Aorta (tissue), 5 donors: ENCODE measurements at regions not wholly inside any gene's neighbourhood (a gene's known extent, or its start where the extent isn't known, plus 50 kb on each side); places are given as distances from the start of the nearest gene placed in this dataset.

ENCODE experiments used
- ATAC-seq: fragments of 200-7000 bp; cut with Tn5 transposase; one replicate; pipeline ENCODE4 v1.9.1; 2022; ENCODE audit warnings: moderate library complexity; ENCODE audit not compliant: low FRiP score
- DNase-seq, 2 donors: peaks; one replicate each; pipeline ENCODE4 v3.0.0-alpha.2; 2020
- H3K27ac ChIP-seq, 2 donors: one replicate each; pipeline ENCODE4 v1.5.1; 2013; ENCODE audit warnings: low read length in 2 of 2, mild to moderate bottlenecking in 2 of 2, moderate library complexity in 2 of 2, control low read depth in 1 of 2, inconsistent platforms in 1 of 2, low read depth in 1 of 2
- H3K27me3 ChIP-seq, 2 donors: one replicate each; pipeline ENCODE4 v1.6.1; 2013; ENCODE audit warnings: control low read depth in 1 of 2, low read length in 1 of 2, mild to moderate bottlenecking in 1 of 2, moderate library complexity in 1 of 2; ENCODE audit not compliant: insufficient read depth in 2 of 2, control insufficient read depth in 1 of 2
- H3K36me3 ChIP-seq, 2 donors: one replicate each; pipeline ENCODE4 v1.6.1; 2013; ENCODE audit warnings: control low read depth in 1 of 2, low read length in 1 of 2, mild to moderate bottlenecking in 1 of 2; ENCODE audit not compliant: insufficient read depth in 2 of 2, control insufficient read depth in 1 of 2
- H3K4me1 ChIP-seq, 2 donors: one replicate each; pipeline ENCODE4 v1.6.1; 2013; ENCODE audit warnings: low read length in 2 of 2, control low read depth in 1 of 2, mild to moderate bottlenecking in 1 of 2, moderate library complexity in 1 of 2; ENCODE audit not compliant: insufficient read depth in 2 of 2, control insufficient read depth in 1 of 2
- H3K4me3 ChIP-seq, 2 donors: one replicate each; pipeline ENCODE4 v1.5.1; 2013; ENCODE audit warnings: low read length in 2 of 2, control low read depth in 1 of 2, mild to moderate bottlenecking in 1 of 2
- H3K9me3 ChIP-seq: one replicate; pipeline ENCODE4 v1.6.1; 2013; ENCODE audit warnings: mild to moderate bottlenecking, low read length; ENCODE audit not compliant: control insufficient read depth
- WGBS, 2 donors: extraction: QIAGEN DNeasy Blood & Tissue Kit; methylation state at CpG; one replicate each; pipeline ENCODE4 v1.1.7; 2013; 5-methylcytosine and 5-hydroxymethylcytosine counted together
- intact Hi-C, 2 donors: fragments of 100-400 bp; cut with DNase I; formaldehyde crosslinking; loops; one replicate each; pipeline versions ENCODE4 v1.14.2 to v1.15.0; 2022
- donor health status: healthy with polysubstance abuse.
- donor health status: Bipolar disorder and iron deficiency.
- donor health status: DM: no; HTN: no; CAD: no.
- donor health status: DM: no; HTN: no; CAD: no.
- donor health status: DM: yes; HTN: yes; CAD: no.

- WGBS, 2 donors, result 76 to 84% methylated on average over 4 of the region's 4 CpGs
These were observed 92.3 kb downstream of the GYPC start for GRCh38 chr2:126748188-126748760.

GRCh38 chr2:126748929-126749518 is 93.1 kb downstream of the GYPC start:
- Histone ChIP-seq H3K27me3 (no peaks in the 10 kb centered on the region), H3K27ac (no peak overlapping the region), H3K4me3 (no peak overlapping the region), H3K4me1 (no peaks in the 10 kb centered on the region), H3K36me3 (no peaks in the 10 kb centered on the region), H3K9me3 (no peaks in the 10 kb centered on the region)
- WGBS, 2 donors, result 93 to 94% methylated on average over 9 of the region's 9 CpGs
- peak in 1 of 2 donors; percentile 66 for DNase-seq
- no peak for ATAC-seq
- intact Hi-C loops, result no loop called here

More at GRCh38 chr2:126748188-126748760, 92.3 kb downstream of the GYPC start:
- no peak for ATAC-seq
- Histone ChIP-seq H3K27me3 (no peaks in the 10 kb centered on the region), H3K36me3 (no peaks in the 10 kb centered on the region), H3K9me3 (no peaks in the 10 kb centered on the region), H3K4me3 (no peak overlapping the region), H3K27ac (no peak overlapping the region), H3K4me1 (no peaks in the 10 kb centered on the region)
- intact Hi-C loops, result no loop called here
- DNase-seq, result no peak

- no peak for ATAC-seq
- Histone ChIP-seq H3K4me3 (no peak overlapping the region), H3K27me3 (no peaks in the 10 kb centered on the region), H3K36me3 (no peaks in the 10 kb centered on the region), H3K27ac (no peak overlapping the region), H3K4me1 (no peaks in the 10 kb centered on the region), H3K9me3 (no peaks in the 10 kb centered on the region)
- intact Hi-C loops, result no loop called here
- 58 to 82% methylated on average over 1 of the region's 1 CpG for WGBS, 2 donors
- DNase-seq, result no peak
These were observed 93.6 kb downstream of the GYPC start for GRCh38 chr2:126749537-126749936.

GRCh38 chr2:126750506-126750905 is 94.5 kb downstream of the GYPC start:
- Histone ChIP-seq H3K9me3 (no peaks in the 10 kb centered on the region), H3K4me1 (no peaks in the 10 kb centered on the region), H3K27ac (no peak overlapping the region), H3K27me3 (no peaks in the 10 kb centered on the region), H3K4me3 (no peak overlapping the region), H3K36me3 (no peaks in the 10 kb centered on the region)
- DNase-seq (no peak), ATAC-seq (no peak)
- intact Hi-C loops, result no loop called here
- WGBS, 2 donors, result 94 to 96% methylated on average over 4 of the region's 4 CpGs

- ATAC-seq, result no peak
- Histone ChIP-seq H3K9me3 (peaks cover 2% of the 10 kb centered on the region), H3K36me3 (no peaks in the 10 kb centered on the region), H3K4me1 (no peaks in the 10 kb centered on the region), H3K27me3 (no peaks in the 10 kb centered on the region), H3K27ac (no peak overlapping the region), H3K4me3 (no peak overlapping the region)
- intact Hi-C loops, result no loop called here
- 90 to 91% methylated on average over 4 of the region's 4 CpGs for WGBS, 2 donors
- peak in 1 of 2 donors; percentile 13 for DNase-seq
These were observed 95.5 kb downstream of the GYPC start for GRCh38 chr2:126751477-126751876.

GRCh38 chr2:126752876-126753275 is 96.9 kb downstream of the GYPC start:
- no peaks in the 10 kb centered on the region for H3K4me1 ChIP-seq
- ATAC-seq, result no peak
- H3K27me3 ChIP-seq, result no peaks in the 10 kb centered on the region
- intact Hi-C loops, result no loop called here
- H3K4me3 ChIP-seq, result no peak overlapping the region
- 94 to 96% methylated on average over 4 of the region's 4 CpGs for WGBS, 2 donors
- no peak overlapping the region for H3K27ac ChIP-seq
- H3K9me3 ChIP-seq, result peaks cover 2% of the 10 kb centered on the region
- DNase-seq, result peak in 1 of 2 donors; percentile 56
- no peaks in the 10 kb centered on the region for H3K36me3 ChIP-seq

GRCh38 chr2:126753501-126754212 is 97.7 kb downstream of the GYPC start:
- Histone ChIP-seq H3K27ac (no peak overlapping the region), H3K36me3 (no peaks in the 10 kb centered on the region), H3K4me1 (no peaks in the 10 kb centered on the region), H3K27me3 (no peaks in the 10 kb centered on the region), H3K4me3 (no peak overlapping the region), H3K9me3 (peaks cover 2% of the 10 kb centered on the region)
- no peak for ATAC-seq
- 88 to 93% methylated on average over 11 of the region's 11 CpGs for WGBS, 2 donors
- peak in 1 of 2 donors; percentile 42 for DNase-seq
- intact Hi-C loops, result no loop called here

GRCh38 chr2:126754240-126755004 is 98.5 kb downstream of the GYPC start:
- Histone ChIP-seq H3K4me1 (no peaks in the 10 kb centered on the region), H3K36me3 (no peaks in the 10 kb centered on the region), H3K27me3 (no peaks in the 10 kb centered on the region), H3K9me3 (peaks cover 2% of the 10 kb centered on the region), H3K27ac (no peak overlapping the region), H3K4me3 (no peak overlapping the region)
- DNase-seq (peak in 1 of 2 donors; percentile 63), ATAC-seq (no peak)
- 89 to 95% methylated on average over 5 of the region's 5 CpGs for WGBS, 2 donors
- intact Hi-C loops, result no loop called here
